PFSK-1 (cell line): ENCODE measurements at regions not wholly inside any gene's neighbourhood (a gene's known extent, or its start where the extent isn't known, plus 50 kb on each side); places are given as distances from the start of the nearest gene placed in this dataset.

Source experiments
- POLR2AphosphoS5 ChIP-seq: IDR thresholded peaks from 2 replicates; pipeline ENCODE4 v1.6.1; 2012; ENCODE audit warnings: low read depth, mild to moderate bottlenecking, control low read depth, low read length, moderate library complexity
- SIN3A ChIP-seq: IDR thresholded peaks from 2 replicates; pipeline ENCODE4 v1.6.1; 2012; ENCODE audit warnings: mild to moderate bottlenecking, low read length, moderate library complexity, borderline replicate concordance; ENCODE audit not compliant: insufficient read depth

DNA sequence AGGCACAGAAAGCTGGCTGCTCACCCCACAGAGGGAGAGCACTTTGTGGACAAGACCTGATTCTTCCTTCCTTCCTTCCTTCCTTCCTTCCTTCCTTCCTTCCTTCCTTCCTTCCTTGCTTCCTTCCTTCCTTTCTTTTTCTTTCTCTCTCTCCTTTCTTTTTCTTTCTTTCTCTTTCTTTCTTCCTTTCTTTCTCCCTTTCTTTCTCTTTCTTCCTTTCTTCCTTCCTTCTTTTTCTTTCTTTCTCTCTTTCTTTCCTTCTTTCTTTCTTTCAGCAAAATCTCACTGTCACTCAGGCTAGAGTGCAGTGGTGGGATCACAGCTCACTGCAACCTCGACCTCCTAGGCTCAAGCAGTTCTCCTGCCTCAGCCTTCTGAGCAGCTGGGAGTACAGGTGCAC is 263.9 kb downstream of the UQCRFS1 start:
- TF ChIP-seq POLR2AphosphoS5, result no peak
- TF ChIP-seq SIN3A, result no peak
